ENCODE measurements at regions not wholly inside any gene's neighbourhood (a gene's known extent, or its start where the extent isn't known, plus 50 kb on each side); places are given as distances from the start of the nearest gene placed in this dataset.

DNA sequence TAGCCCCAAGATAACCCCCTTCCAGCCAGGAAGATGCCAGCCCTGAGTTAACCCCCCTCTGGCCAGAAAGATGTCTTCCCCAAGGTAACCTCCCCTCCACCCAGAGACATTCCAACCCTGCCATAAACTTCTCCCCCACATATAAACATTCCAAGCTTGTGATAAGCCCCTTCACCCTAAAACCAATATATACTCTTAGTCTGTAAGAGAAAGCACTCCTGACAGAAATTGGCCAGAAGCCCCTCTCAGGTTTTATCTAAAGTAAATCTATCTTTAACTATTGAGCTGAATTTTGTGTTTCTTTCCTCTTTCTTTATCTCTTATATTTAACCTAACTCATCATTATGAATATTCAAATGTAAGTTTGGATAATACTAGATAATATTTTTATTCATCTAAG is 1775.8 kb upstream of the MIR17HG start:
- TF ChIP-seq, protein P1, sequence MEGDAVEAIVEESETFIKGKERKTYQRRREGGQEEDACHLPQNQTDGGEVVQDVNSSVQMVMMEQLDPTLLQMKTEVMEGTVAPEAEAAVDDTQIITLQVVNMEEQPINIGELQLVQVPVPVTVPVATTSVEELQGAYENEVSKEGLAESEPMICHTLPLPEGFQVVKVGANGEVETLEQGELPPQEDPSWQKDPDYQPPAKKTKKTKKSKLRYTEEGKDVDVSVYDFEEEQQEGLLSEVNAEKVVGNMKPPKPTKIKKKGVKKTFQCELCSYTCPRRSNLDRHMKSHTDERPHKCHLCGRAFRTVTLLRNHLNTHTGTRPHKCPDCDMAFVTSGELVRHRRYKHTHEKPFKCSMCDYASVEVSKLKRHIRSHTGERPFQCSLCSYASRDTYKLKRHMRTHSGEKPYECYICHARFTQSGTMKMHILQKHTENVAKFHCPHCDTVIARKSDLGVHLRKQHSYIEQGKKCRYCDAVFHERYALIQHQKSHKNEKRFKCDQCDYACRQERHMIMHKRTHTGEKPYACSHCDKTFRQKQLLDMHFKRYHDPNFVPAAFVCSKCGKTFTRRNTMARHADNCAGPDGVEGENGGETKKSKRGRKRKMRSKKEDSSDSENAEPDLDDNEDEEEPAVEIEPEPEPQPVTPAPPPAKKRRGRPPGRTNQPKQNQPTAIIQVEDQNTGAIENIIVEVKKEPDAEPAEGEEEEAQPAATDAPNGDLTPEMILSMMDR (IDR thresholded peaks at IDR 0.05; ENCODE audit: low read depth, low read length, missing input control): no peak
- TF ChIP-seq MAX (IDR thresholded peaks at IDR 0.05) (no peak), SP1 (IDR thresholded peaks at IDR 0.05) (no peak), YY1 (IDR thresholded peaks at IDR 0.05) (no peak), EGR1 (IDR thresholded peaks at IDR 0.05; ENCODE audit: low read depth in 2 of 2) (no peak), REST (IDR thresholded peaks at IDR 0.05) (no peak), RXRA (IDR thresholded peaks at IDR 0.05) (no peak), JUND (IDR thresholded peaks at IDR 0.05) (no peak)

All from liver (tissue), 3 donors.